OCI-LY1 (cell line): ENCODE measurements at regions not wholly inside any gene's neighbourhood (a gene's known extent, or its start where the extent isn't known, plus 50 kb on each side); places are given as distances from the start of the nearest gene placed in this dataset.

ENCODE experiments used
- CTCF ChIP-seq: fragments of 200-600 bp; sonication (generic), shearing (Covaris generic); IDR thresholded peaks from 2 replicates; pipeline ENCODE4 v1.5.1; 2017; ENCODE audit warnings: mild to moderate bottlenecking, antibody characterized with exemption, low read length, moderate library complexity, mixed read lengths
- EZH2 ChIP-seq: fragments of 200-600 bp; sonication (generic), shearing (Covaris generic); IDR thresholded peaks from 2 replicates; pipeline ENCODE4 v1.8.0; 2017; ENCODE audit warnings: borderline replicate concordance, mixed run types, mild to moderate bottlenecking, antibody characterized with exemption, low read length, moderate library complexity, mixed read lengths

GRCh38 chr2:223475901-223476300 lies 126.3 kb downstream of the SCG2 start:
- no peak for TF ChIP-seq CTCF
- TF ChIP-seq EZH2 = no peak
